HCT116 (cell line): ENCODE measurements at regions not wholly inside any gene's neighbourhood (a gene's known extent, or its start where the extent isn't known, plus 50 kb on each side); places are given as distances from the start of the nearest gene placed in this dataset.
"Not testable (repeated sequence)": the region's sequence is repeated elsewhere in the genome, so short reads cannot be mapped to it uniquely, and the experiment has no call there.

Experiments
- CEBPB ChIP-seq: IDR thresholded peaks from 2 replicates; pipeline ENCODE4 v1.6.1; 2012; ENCODE audit warnings: low read depth
- CTCF ChIP-seq, 3 experiments: fragments of 200-600 bp in 1 of 3; sonication (generic) in 1 of 3; IDR thresholded peaks in 2 of 3; conservative IDR thresholded peaks in 1 of 3; 2 replicates each; pipeline ENCODE4 v1.5.1; 2012 to 2017; ENCODE audit warnings: low read depth in 2 of 3, low read length in 2 of 3, antibody characterized with exemption in 1 of 3, borderline replicate concordance in 1 of 3, control low read depth in 1 of 3, mild to moderate bottlenecking in 1 of 3, mixed read lengths in 1 of 3, mixed run types in 1 of 3, moderate library complexity in 1 of 3; ENCODE audit not compliant: insufficient read depth in 1 of 3
- EGR1 ChIP-seq: IDR thresholded peaks from 2 replicates; pipeline ENCODE4 v1.6.1; 2012; ENCODE audit warnings: low read depth
- EZH2 ChIP-seq: fragments of 200-600 bp; sonication (generic); IDR thresholded peaks from 2 replicates; pipeline ENCODE4 v1.6.1; 2017; ENCODE audit warnings: antibody characterized with exemption, mixed run types
- EZH2phosphoT487 ChIP-seq: fragments of 200-600 bp; IDR thresholded peaks from 2 replicates; pipeline ENCODE4 v1.6.1; 2018; ENCODE audit warnings: antibody characterized with exemption, borderline replicate concordance
- JUND ChIP-seq: IDR thresholded peaks from 2 replicates; pipeline ENCODE4 v1.6.1; 2012
- MAX ChIP-seq: IDR thresholded peaks from 2 replicates; pipeline ENCODE4 v1.6.1; 2012
- POLR2A ChIP-seq: IDR thresholded peaks from 2 replicates; pipeline ENCODE4 v1.7.0; 2011; ENCODE audit warnings: borderline replicate concordance; ENCODE audit not compliant: insufficient read depth, insufficient read length; ENCODE audit errors: extremely low read depth
- POLR2AphosphoS5 ChIP-seq: IDR thresholded peaks from 2 replicates; pipeline ENCODE4 v1.6.1; 2011; ENCODE audit warnings: mild to moderate bottlenecking, low read depth, low read length, moderate library complexity
- RAD21 ChIP-seq: IDR thresholded peaks from 2 replicates; pipeline ENCODE4 v1.6.1; 2012; ENCODE audit warnings: low read depth, mild to moderate bottlenecking
- YY1 ChIP-seq: IDR thresholded peaks from 2 replicates; pipeline ENCODE4 v1.6.1; 2011; ENCODE audit warnings: low read length, low read depth, moderate library complexity, mild to moderate bottlenecking; ENCODE audit not compliant: insufficient replicate concordance; ENCODE audit errors: extremely low read depth
- ZFX ChIP-seq: fragments of 450-650 bp; IDR thresholded peaks from 2 replicates; pipeline ENCODE4 v1.6.1; 2017
- TF ChIP-seq, protein P1 (sequence below): IDR thresholded peaks from 2 replicates; pipeline ENCODE4 v1.6.1; 2011; ENCODE audit warnings: mild to moderate bottlenecking, low read length, moderate library complexity; ENCODE audit not compliant: insufficient replicate concordance; ENCODE audit errors: extremely low read depth

DNA sequence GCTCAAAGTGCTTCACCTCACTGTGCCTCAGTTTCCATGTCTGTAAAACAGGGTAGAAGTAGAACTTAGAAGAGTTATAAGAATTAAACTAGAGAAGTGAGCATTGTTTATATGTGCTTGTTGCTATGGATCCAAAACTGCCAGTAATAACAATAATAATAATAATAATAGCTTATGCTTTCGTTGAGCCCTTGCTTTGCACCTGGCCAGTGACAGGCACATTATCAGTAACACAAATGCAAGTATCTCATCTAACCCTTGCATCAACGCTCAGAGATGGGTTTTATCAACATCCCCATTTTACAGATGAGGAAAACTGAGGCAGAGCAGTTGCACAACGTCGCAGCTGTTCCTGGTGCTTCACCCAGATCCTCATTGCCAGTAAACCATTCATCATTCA is 125.0 kb downstream of the NPIPA8 start:
- TF ChIP-seq CTCF (IDR thresholded peaks at IDR 0.05 in 2 of 3, conservative IDR thresholded peaks at IDR 0.05 in 1 of 3; ENCODE audit: borderline replicate concordance in 1 of 3, insufficient read depth in 1 of 3, low read depth in 2 of 3, low read length in 2 of 3); RAD21; POLR2A; CEBPB; YY1; EZH2; MAX; POLR2AphosphoS5; JUND; EGR1; EZH2phosphoT487; ZFX: not testable (repeated sequence)
- TF ChIP-seq, protein P1, sequence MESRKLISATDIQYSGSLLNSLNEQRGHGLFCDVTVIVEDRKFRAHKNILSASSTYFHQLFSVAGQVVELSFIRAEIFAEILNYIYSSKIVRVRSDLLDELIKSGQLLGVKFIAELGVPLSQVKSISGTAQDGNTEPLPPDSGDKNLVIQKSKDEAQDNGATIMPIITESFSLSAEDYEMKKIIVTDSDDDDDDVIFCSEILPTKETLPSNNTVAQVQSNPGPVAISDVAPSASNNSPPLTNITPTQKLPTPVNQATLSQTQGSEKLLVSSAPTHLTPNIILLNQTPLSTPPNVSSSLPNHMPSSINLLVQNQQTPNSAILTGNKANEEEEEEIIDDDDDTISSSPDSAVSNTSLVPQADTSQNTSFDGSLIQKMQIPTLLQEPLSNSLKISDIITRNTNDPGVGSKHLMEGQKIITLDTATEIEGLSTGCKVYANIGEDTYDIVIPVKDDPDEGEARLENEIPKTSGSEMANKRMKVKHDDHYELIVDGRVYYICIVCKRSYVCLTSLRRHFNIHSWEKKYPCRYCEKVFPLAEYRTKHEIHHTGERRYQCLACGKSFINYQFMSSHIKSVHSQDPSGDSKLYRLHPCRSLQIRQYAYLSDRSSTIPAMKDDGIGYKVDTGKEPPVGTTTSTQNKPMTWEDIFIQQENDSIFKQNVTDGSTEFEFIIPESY: not testable (repeated sequence)
